HEK293 (cell line): ENCODE measurements at regions not wholly inside any gene's neighbourhood (a gene's known extent, or its start where the extent isn't known, plus 50 kb on each side); places are given as distances from the start of the nearest gene placed in this dataset.

Source experiments
- GLI4 ChIP-seq: fragments of 450-650 bp; formaldehyde crosslinking; IDR thresholded peaks from 2 replicates; pipeline ENCODE4 v1.5.1; 2016; ENCODE audit warnings: missing biosample characterization, missing genetic modification characterization
- KLF10 ChIP-seq: fragments of 450-650 bp; IDR thresholded peaks from 2 replicates; pipeline ENCODE4 v1.5.1; 2018; ENCODE audit warnings: missing biosample characterization, mild to moderate bottlenecking, missing genetic modification characterization
- ZNF274 ChIP-seq, 2 experiments: fragments of 200-500 bp in 1 of 2; fragments of 450-650 bp in 1 of 2; sonication (Bioruptor generic) in 1 of 2; formaldehyde crosslinking in 1 of 2; IDR thresholded peaks; 2 replicates each; pipeline versions ENCODE4 v1.5.1 to v1.6.1; 2014 to 2016; ENCODE audit warnings: borderline replicate concordance in 1 of 2, inconsistent platforms in 1 of 2, low read length in 1 of 2, missing biosample characterization in 1 of 2, missing genetic modification characterization in 1 of 2
- ZNF433 ChIP-seq: fragments of 450-650 bp; formaldehyde crosslinking; IDR thresholded peaks from 2 replicates; pipeline ENCODE4 v1.5.1; 2016; ENCODE audit warnings: missing biosample characterization, missing genetic modification characterization, low read depth
- TF ChIP-seq, protein P1 (sequence below): fragments of 450-650 bp; formaldehyde crosslinking; optimal IDR thresholded peaks from 2 replicates; pipeline ENCODE3; 2016; ENCODE audit warnings: missing biosample characterization, mild to moderate bottlenecking, missing genetic modification characterization
- TF ChIP-seq, protein P2 (sequence below): fragments of 450-650 bp; formaldehyde crosslinking; IDR thresholded peaks from 2 replicates; pipeline ENCODE4 v1.5.1; 2016; ENCODE audit warnings: missing biosample characterization, missing genetic modification characterization

DNA sequence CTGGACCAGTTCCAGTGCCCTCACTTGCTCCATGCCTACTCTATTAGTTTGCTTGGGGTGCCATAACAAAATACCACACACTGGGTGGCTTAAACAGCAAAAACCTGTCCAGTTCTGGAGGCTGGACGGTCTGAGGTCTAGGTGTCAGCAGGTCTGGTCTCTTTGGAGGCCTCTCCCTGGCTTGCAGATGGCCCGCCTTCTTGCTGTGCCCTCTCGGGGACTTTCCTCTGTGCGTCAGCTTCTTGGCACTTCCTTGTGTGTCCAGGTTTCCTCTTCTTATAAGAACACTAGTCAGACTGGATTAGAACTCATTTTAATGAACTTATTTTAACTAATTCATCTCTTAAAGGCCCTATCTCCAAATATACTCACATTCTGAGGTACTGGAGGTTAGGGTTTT lies 97.2 kb downstream of the CARTPT start:
- TF ChIP-seq KLF10 (tag by site-specific recombination): no peak
- TF ChIP-seq, protein P1, sequence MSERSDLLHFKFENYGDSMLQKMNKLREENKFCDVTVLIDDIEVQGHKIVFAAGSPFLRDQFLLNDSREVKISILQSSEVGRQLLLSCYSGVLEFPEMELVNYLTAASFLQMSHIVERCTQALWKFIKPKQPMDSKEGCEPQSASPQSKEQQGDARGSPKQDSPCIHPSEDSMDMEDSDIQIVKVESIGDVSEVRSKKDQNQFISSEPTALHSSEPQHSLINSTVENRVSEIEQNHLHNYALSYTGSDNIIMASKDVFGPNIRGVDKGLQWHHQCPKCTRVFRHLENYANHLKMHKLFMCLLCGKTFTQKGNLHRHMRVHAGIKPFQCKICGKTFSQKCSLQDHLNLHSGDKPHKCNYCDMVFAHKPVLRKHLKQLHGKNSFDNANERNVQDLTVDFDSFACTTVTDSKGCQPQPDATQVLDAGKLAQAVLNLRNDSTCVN: no peak
- TF ChIP-seq ZNF274 (IDR thresholded peaks at IDR 0.05; ENCODE audit: low read length): no peak
- TF ChIP-seq ZNF274 (tag by site-specific recombination; IDR thresholded peaks at IDR 0.05; ENCODE audit: borderline replicate concordance): no peak
- no peak for TF ChIP-seq ZNF433
- TF ChIP-seq GLI4 (tag by site-specific recombination): no peak
- TF ChIP-seq, protein P2, sequence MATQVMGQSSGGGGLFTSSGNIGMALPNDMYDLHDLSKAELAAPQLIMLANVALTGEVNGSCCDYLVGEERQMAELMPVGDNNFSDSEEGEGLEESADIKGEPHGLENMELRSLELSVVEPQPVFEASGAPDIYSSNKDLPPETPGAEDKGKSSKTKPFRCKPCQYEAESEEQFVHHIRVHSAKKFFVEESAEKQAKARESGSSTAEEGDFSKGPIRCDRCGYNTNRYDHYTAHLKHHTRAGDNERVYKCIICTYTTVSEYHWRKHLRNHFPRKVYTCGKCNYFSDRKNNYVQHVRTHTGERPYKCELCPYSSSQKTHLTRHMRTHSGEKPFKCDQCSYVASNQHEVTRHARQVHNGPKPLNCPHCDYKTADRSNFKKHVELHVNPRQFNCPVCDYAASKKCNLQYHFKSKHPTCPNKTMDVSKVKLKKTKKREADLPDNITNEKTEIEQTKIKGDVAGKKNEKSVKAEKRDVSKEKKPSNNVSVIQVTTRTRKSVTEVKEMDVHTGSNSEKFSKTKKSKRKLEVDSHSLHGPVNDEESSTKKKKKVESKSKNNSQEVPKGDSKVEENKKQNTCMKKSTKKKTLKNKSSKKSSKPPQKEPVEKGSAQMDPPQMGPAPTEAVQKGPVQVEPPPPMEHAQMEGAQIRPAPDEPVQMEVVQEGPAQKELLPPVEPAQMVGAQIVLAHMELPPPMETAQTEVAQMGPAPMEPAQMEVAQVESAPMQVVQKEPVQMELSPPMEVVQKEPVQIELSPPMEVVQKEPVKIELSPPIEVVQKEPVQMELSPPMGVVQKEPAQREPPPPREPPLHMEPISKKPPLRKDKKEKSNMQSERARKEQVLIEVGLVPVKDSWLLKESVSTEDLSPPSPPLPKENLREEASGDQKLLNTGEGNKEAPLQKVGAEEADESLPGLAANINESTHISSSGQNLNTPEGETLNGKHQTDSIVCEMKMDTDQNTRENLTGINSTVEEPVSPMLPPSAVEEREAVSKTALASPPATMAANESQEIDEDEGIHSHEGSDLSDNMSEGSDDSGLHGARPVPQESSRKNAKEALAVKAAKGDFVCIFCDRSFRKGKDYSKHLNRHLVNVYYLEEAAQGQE: no peak
